HepG2 (cell line): ENCODE measurements at regions not wholly inside any gene's neighbourhood (a gene's known extent, or its start where the extent isn't known, plus 50 kb on each side); places are given as distances from the start of the nearest gene placed in this dataset.

ENCODE experiments used
- ATAC-seq: fragments of 200-7000 bp; cut with Tn5 transposase; 3 replicates; pipeline ENCODE4 v1.9.1; 2020; ENCODE audit warnings: mild to moderate bottlenecking, moderate library complexity
- BruUV-seq: library from RNA; stranded (reverse); fragments of 400-500 nt; replicated peaks from 2 replicates; lab custom pipeline; 2021; lab: Mats Ljungman, UMichigan
- CTCF ChIA-PET: fragments of 300-600 bp; formaldehyde crosslinking; extraction: SDS; loops from one replicate; lab custom pipeline; 2021; ENCODE audit warnings: low total read pairs, inconsistent platforms, low intra/inter-chr PET ratio; lab: Yijun Ruan, JAX
- POLR2A ChIA-PET: fragments of 350-600 bp; sonication (Branson Sonifier 250); formaldehyde crosslinking; loops from one replicate; lab custom pipeline; 2020; ENCODE audit warnings: antibody characterized with exemption, inconsistent platforms; lab: Yijun Ruan, JAX
- DNase-seq: peaks from one replicate; pipeline ENCODE4 v3.0.0-alpha.2; 2015; ENCODE audit warnings: low spot score
- FAIRE-seq: peaks from 3 replicates; lab custom pipeline; 2011; peaks lifted over from hg19 to GRCh38; lab: Jason Lieb, UNC
- H2AFZ ChIP-seq: one replicate; pipeline ENCODE4 v1.6.1; 2011; ENCODE audit warnings: low read length, inconsistent platforms
- H3K27ac ChIP-seq: fragments of 300-600 bp; 3 replicates; pipeline ENCODE4 v1.8.0; 2011; ENCODE audit warnings: mixed run types, mild to moderate bottlenecking, mixed read lengths, low read length, inconsistent platforms; ENCODE audit not compliant: insufficient read depth; ENCODE audit errors: extremely low read length
- H3K27me3 ChIP-seq, 2 experiments: fragments of 200-600 bp in 1 of 2; 2 replicates in 1 of 2; 3 replicates in 1 of 2; pipeline versions ENCODE4 v1.6.0 to v1.8.0; 2011; ENCODE audit warnings: low read length in 2 of 2, mild to moderate bottlenecking in 2 of 2, moderate library complexity in 2 of 2, inconsistent platforms in 1 of 2; ENCODE audit not compliant: insufficient read depth in 2 of 2, control insufficient read depth in 1 of 2
- H3K36me3 ChIP-seq, 2 experiments: fragments of 200-600 bp in 1 of 2; replicated peaks in 1 of 2; 2 replicates in 1 of 2; 3 replicates in 1 of 2; pipeline versions ENCODE4 v1.5.1 to v1.8.0; 2011; ENCODE audit warnings: low read length in 2 of 2, inconsistent platforms in 1 of 2; ENCODE audit not compliant: insufficient read depth in 2 of 2, control insufficient read depth in 1 of 2
- H3K4me1 ChIP-seq: 2 replicates; pipeline ENCODE4 v1.5.1; 2012; ENCODE audit warnings: low read length, inconsistent platforms; ENCODE audit not compliant: insufficient read depth
- H3K4me2 ChIP-seq: 2 replicates; pipeline ENCODE4 v1.6.0; 2011; ENCODE audit warnings: low read depth, low read length, inconsistent platforms
- H3K4me3 ChIP-seq, 3 experiments: fragments of 200-600 bp in 1 of 3; sonication (generic), shearing (Covaris generic) in 1 of 3; replicated peaks in 1 of 3; 2 replicates each; pipeline ENCODE4 v1.5.1; 2011 to 2016; ENCODE audit warnings: low read length in 3 of 3, inconsistent platforms in 2 of 3, low read depth in 2 of 3, mild to moderate bottlenecking in 2 of 3, control low read depth in 1 of 3, mixed read lengths in 1 of 3; ENCODE audit not compliant: insufficient read depth in 1 of 3
- H3K79me2 ChIP-seq: one replicate; pipeline ENCODE4 v1.6.1; 2011; ENCODE audit warnings: low read length, inconsistent platforms; ENCODE audit not compliant: insufficient read depth
- H3K9ac ChIP-seq: 2 replicates; pipeline ENCODE4 v1.6.0; 2011; ENCODE audit warnings: mild to moderate bottlenecking, low read depth, low read length, inconsistent platforms; ENCODE audit not compliant: insufficient read depth
- H3K9me3 ChIP-seq: 2 replicates; pipeline ENCODE4 v1.5.1; 2012; ENCODE audit warnings: mild to moderate bottlenecking, low read length
- H4K20me1 ChIP-seq: 2 replicates; pipeline ENCODE4 v1.6.0; 2011; ENCODE audit warnings: inconsistent platforms, mild to moderate bottlenecking, low read length, moderate library complexity; ENCODE audit not compliant: insufficient read depth
- KDM6A ChIP-seq: IDR thresholded peaks from 2 replicates; pipeline ENCODE4 v1.6.1; 2016; ENCODE audit warnings: low read depth
- LRRFIP1 ChIP-seq: sonication (generic); formaldehyde crosslinking; conservative IDR thresholded peaks from 2 replicates; pipeline ENCODE4 v1.4.0; 2020; ENCODE audit warnings: missing genetic modification reagents
- SAFB2 ChIP-seq: sonication (generic); formaldehyde crosslinking; IDR thresholded peaks from 2 replicates; pipeline ENCODE4 v1.5.1; 2020; ENCODE audit warnings: missing genetic modification reagents, low read depth, mild to moderate bottlenecking, borderline replicate concordance
- SP5 ChIP-seq: IDR thresholded peaks from 2 replicates; pipeline ENCODE4 v1.6.1; 2016; ENCODE audit warnings: low read depth, borderline replicate concordance
- ZKSCAN5 ChIP-seq: sonication (generic); formaldehyde crosslinking; IDR thresholded peaks from 2 replicates; pipeline ENCODE4 v1.5.1; 2020; ENCODE audit warnings: mild to moderate bottlenecking, missing genetic modification reagents
- ZNF17 ChIP-seq: sonication (generic); formaldehyde crosslinking; IDR thresholded peaks from 2 replicates; pipeline ENCODE4 v1.5.0; 2020; ENCODE audit warnings: mild to moderate bottlenecking, missing genetic modification reagents
- ZNF253 ChIP-seq: sonication (generic); formaldehyde crosslinking; IDR thresholded peaks from 2 replicates; pipeline ENCODE4 v1.8.0; 2022; ENCODE audit warnings: mild to moderate bottlenecking, missing genetic modification reagents, borderline replicate concordance
- ZUFSP ChIP-seq: sonication (generic); formaldehyde crosslinking; IDR thresholded peaks from 2 replicates; pipeline ENCODE4 v1.9.0; 2021; ENCODE audit warnings: missing genetic modification reagents, mild to moderate bottlenecking, borderline replicate concordance
- WGBS: methylation state at CpG from one replicate; pipeline ENCODE4 v1.1.6; 2017; ENCODE audit warnings: low lambda C conversion rate; 5-methylcytosine and 5-hydroxymethylcytosine counted together
- in situ Hi-C: cut with HindIII; loops from 2 replicates; pipeline ENCODE4 v1.10.0; 2017; ENCODE audit warnings: low pct_unique_long_range_greater_than_20kb; ENCODE audit not compliant: extremely low pct_ligation_motif_present
- intact Hi-C: fragments of 100-400 bp; cut with micrococcal nuclease; formaldehyde crosslinking; loops from one replicate; pipeline ENCODE4 v1.10.0; 2022; ENCODE audit not compliant: unreplicated experiment

GRCh38 chr10:36573246-36573645 lies 552.2 kb upstream of the ANKRD30A start:
- H3K27ac ChIP-seq, result no peak overlapping the region
- no TSS peak for BruUV-seq
- intact Hi-C loops (no loop called here), in situ Hi-C loops (no loop called here)
- H3K9ac ChIP-seq, result no peak overlapping the region
- no peaks in the 10 kb centered on the region for H3K4me1 ChIP-seq
- 5% methylated on average over 2 of the region's 2 CpGs for WGBS
- H3K4me2 ChIP-seq, result no peak overlapping the region
- POLR2A ChIA-PET, result no interaction called here
- CTCF ChIA-PET, result no interaction called here
- no peaks in the 10 kb centered on the region for H3K9me3 ChIP-seq
- no peak for FAIRE-seq
- H2AFZ ChIP-seq, result no peak overlapping the region
- H3K36me3 ChIP-seq, result no peaks in the 10 kb centered on the region
- no peaks in the 10 kb centered on the region for H4K20me1 ChIP-seq
- DNase-seq, result no peak
- H3K79me2 ChIP-seq, result no peaks in the 10 kb centered on the region
- no peaks in the 10 kb centered on the region for H3K27me3 ChIP-seq
- no peak overlapping the region for H3K4me3 ChIP-seq
- TF ChIP-seq LRRFIP1 (CRISPR knock-in tag) (no peak), KDM6A (no peak)
- TF ChIP-seq, all 625 proteins: peak for 0
- ATAC-seq, result no peak

GRCh38 chr10:36564433-36564832 lies 561.0 kb upstream of the ANKRD30A start:
- DNase-seq (no peak), FAIRE-seq (no peak), ATAC-seq (no peak)
- Histone ChIP-seq H3K4me2 (no peak overlapping the region), H4K20me1 (no peaks in the 10 kb centered on the region), H3K27ac (no peak overlapping the region), H2AFZ (no peak overlapping the region), H3K79me2 (no peaks in the 10 kb centered on the region), H3K9ac (no peak overlapping the region), H3K36me3 (no peaks in the 10 kb centered on the region), H3K27me3 (no peaks in the 10 kb centered on the region), H3K4me3 (no peak overlapping the region), H3K9me3 (no peaks in the 10 kb centered on the region), H3K4me1 (no peaks in the 10 kb centered on the region)
- CTCF ChIA-PET, result no interaction called here
- in situ Hi-C loops, result no loop called here
- 7% methylated on average over 4 of the region's 4 CpGs for WGBS
- intact Hi-C loops, result no loop called here
- no TSS peak for BruUV-seq
- POLR2A ChIA-PET, result no interaction called here
- TF ChIP-seq ZUFSP (no peak), SP5 (CRISPR knock-in tag) (no peak), ZNF253 (CRISPR knock-in tag) (no peak), ZKSCAN5 (CRISPR knock-in tag) (no peak), ZNF17 (CRISPR knock-in tag) (no peak), SAFB2 (CRISPR knock-in tag) (no peak)
